ENCODE measurements at regions not wholly inside any gene's neighbourhood (a gene's known extent, or its start where the extent isn't known, plus 50 kb on each side); places are given as distances from the start of the nearest gene placed in this dataset.

DNA sequence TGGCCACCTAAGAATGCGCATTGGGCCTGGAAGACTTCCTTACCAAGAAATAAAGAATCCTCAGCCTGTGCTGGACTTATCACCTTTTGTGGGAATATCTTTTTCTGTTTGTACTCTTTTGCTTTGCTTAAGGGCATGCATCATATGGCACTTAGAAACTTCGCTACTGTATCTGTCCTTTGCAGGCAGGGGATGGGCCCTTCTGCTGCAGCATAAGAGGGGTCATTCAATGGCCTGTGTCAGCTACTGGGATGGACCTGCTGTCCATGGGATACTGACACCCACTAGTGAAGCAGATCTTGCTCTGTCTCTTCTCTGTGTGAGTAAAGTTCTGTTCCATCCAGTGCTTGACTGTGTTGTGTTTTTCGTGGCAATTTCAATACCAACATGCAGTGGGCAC is 239.0 kb upstream of the JUN start:
- H3K27me3 ChIP-seq (ENCODE audit: low read depth, low read length), result no peaks in the 10 kb centered on the region
- H3K36me3 ChIP-seq (ENCODE audit: control insufficient read depth in 1 of 2, insufficient read depth in 2 of 2, low read length in 2 of 2), result no peaks in the 10 kb centered on the region
- no peak overlapping the region for H3K27ac ChIP-seq (ENCODE audit: low read length)
- H3K9me3 ChIP-seq (ENCODE audit: control insufficient read depth in 1 of 2, low read length in 2 of 2), result no peaks in the 10 kb centered on the region
- H3K4me1 ChIP-seq (ENCODE audit: control insufficient read depth in 1 of 2, insufficient read depth in 2 of 2, low read length in 2 of 2), result peaks cover 0 to 11% of the 10 kb centered on the region in 2 donors
- H3K4me3 ChIP-seq (ENCODE audit: low read depth in 1 of 2, low read length in 2 of 2), result no peak overlapping the region

DNA sequence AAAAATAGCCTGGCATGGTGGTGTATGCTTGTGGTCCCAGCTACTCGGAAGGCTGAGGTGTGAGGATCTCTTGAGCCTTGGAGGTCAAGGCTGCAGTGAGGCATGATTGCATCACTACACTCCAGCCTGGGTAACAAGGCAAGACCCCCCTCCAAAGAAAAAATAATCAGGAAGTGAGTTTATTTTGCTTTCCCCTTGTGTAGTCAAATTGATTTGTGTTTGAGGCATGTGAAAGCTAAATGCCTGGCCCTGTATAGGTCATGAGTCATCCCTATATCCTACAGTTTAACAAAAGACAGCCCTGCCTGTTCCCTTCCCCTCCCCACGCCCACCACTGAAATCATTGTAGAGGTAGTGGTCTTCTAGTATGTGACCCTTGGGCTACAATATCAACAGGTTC is 241.4 kb upstream of the JUN start:
- Histone ChIP-seq H3K4me3 (ENCODE audit: low read depth in 1 of 2, low read length in 2 of 2) (no peak overlapping the region), H3K9me3 (ENCODE audit: control insufficient read depth in 1 of 2, low read length in 2 of 2) (no peaks in the 10 kb centered on the region), H3K27me3 (ENCODE audit: low read depth, low read length) (no peaks in the 10 kb centered on the region), H3K4me1 (ENCODE audit: control insufficient read depth in 1 of 2, insufficient read depth in 2 of 2, low read length in 2 of 2) (peaks cover 0 to 5% of the 10 kb centered on the region in 2 donors), H3K27ac (ENCODE audit: low read length) (no peak overlapping the region), H3K36me3 (ENCODE audit: control insufficient read depth in 1 of 2, insufficient read depth in 2 of 2, low read length in 2 of 2) (no peaks in the 10 kb centered on the region)

DNA sequence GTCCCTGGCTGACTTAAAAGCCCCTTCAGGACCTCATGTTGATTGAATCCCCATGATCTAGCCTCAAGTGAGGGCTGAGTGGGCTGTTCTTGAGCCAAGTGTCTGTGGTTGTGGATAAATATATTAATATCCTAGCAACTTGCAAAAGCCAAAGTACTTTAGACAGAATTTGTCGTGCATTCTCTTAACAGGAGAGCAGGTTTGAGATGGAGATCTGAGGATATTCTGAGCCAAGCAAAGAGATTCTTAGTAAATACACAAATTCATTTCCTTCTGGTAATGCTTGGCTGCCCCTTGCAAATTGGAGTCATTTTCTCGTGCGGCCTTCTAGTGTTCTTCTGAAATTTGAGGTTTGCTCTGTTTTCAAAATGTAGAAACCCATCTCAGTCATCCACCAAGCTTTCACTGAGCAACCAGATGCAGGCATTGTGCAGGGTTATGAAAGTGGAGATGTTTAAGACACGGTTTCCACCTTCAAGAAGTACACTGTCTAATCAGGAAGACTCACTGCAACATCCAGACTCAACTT is 242.1 kb upstream of the JUN start:
- Histone ChIP-seq H3K36me3 (ENCODE audit: control insufficient read depth in 1 of 2, insufficient read depth in 2 of 2, low read length in 2 of 2) (no peaks in the 10 kb centered on the region), H3K4me3 (ENCODE audit: low read depth in 1 of 2, low read length in 2 of 2) (no peak overlapping the region), H3K9me3 (ENCODE audit: control insufficient read depth in 1 of 2, low read length in 2 of 2) (no peaks in the 10 kb centered on the region), H3K27ac (ENCODE audit: low read length) (no peak overlapping the region), H3K27me3 (ENCODE audit: low read depth, low read length) (no peaks in the 10 kb centered on the region), H3K4me1 (ENCODE audit: control insufficient read depth in 1 of 2, insufficient read depth in 2 of 2, low read length in 2 of 2) (no peaks in the 10 kb centered on the region)

DNA sequence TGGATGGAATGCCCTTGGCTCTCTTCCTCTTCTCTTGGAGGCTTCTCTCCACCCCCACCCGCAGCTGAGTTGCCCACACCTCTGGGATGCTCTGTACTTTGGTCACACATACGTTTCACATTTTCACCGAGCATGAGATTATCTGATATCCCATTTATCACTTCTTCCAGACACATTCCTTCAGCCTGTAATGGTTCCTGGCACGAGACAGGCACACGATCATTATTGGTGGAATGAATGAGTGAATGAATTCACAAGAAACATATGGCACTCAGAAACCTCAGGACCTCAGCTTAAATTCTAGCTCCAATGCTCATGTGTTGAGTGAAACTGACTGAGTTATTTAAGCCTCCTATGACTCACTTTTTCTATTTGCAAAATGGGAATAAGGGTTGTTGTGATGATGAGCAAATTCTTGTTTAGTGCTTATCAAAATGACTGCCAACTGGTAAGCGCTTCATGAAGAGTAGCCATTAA is 242.7 kb upstream of the JUN start:
- Histone ChIP-seq H3K27me3 (ENCODE audit: low read depth, low read length) (no peaks in the 10 kb centered on the region), H3K4me1 (ENCODE audit: control insufficient read depth in 1 of 2, insufficient read depth in 2 of 2, low read length in 2 of 2) (no peaks in the 10 kb centered on the region), H3K36me3 (ENCODE audit: control insufficient read depth in 1 of 2, insufficient read depth in 2 of 2, low read length in 2 of 2) (no peaks in the 10 kb centered on the region), H3K27ac (ENCODE audit: low read length) (no peak overlapping the region), H3K4me3 (ENCODE audit: low read depth in 1 of 2, low read length in 2 of 2) (no peak overlapping the region), H3K9me3 (ENCODE audit: control insufficient read depth in 1 of 2, low read length in 2 of 2) (no peaks in the 10 kb centered on the region)

DNA sequence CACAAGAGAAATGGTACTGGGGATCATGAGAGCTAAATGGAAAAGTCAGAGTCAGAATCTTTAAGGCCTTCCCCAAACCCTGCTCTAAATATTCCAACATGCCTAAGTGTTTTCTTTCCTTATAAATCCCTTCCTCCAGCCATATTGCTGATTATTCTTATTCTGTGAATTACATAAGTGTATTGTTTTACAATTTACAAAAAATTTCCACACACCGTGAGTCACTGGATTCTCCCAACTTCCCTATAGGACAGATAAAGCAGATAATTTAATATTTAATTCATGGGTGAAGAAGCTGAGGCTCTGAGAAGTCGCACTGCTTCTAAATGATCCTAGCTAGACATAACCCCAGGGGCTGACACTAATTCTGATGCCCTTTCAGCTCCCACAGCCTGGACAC is 243.3 kb upstream of the JUN start:
- no peak overlapping the region for H3K27ac ChIP-seq (ENCODE audit: low read length)
- H3K27me3 ChIP-seq (ENCODE audit: low read depth, low read length), result no peaks in the 10 kb centered on the region
- H3K4me1 ChIP-seq (ENCODE audit: control insufficient read depth in 1 of 2, insufficient read depth in 2 of 2, low read length in 2 of 2), result no peaks in the 10 kb centered on the region
- no peak overlapping the region for H3K4me3 ChIP-seq (ENCODE audit: low read depth in 1 of 2, low read length in 2 of 2)
- no peaks in the 10 kb centered on the region for H3K36me3 ChIP-seq (ENCODE audit: control insufficient read depth in 1 of 2, insufficient read depth in 2 of 2, low read length in 2 of 2)
- no peaks in the 10 kb centered on the region for H3K9me3 ChIP-seq (ENCODE audit: control insufficient read depth in 1 of 2, low read length in 2 of 2)

DNA sequence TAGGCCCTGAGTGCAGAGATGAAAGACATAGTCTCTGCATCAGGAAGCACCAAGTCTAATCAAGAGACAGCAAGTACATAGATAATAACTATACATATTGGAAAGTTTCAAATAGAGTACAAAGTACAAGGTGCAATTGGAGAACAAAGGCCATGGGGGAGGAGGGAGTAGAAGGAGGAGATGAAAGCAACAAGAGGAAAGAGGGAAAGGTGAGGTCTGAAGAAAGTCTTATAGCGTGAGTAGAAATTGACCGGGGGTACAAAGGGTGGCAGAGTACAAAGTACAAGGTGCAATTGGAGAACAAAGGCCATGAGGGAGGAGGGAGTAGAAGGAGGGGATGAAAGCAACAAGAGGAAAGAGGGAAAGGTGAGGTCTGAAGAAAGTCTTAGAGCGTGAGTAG is 244.2 kb upstream of the JUN start:
- H3K4me3 ChIP-seq (ENCODE audit: low read depth in 1 of 2, low read length in 2 of 2), result no peak overlapping the region
- H3K36me3 ChIP-seq (ENCODE audit: control insufficient read depth in 1 of 2, insufficient read depth in 2 of 2, low read length in 2 of 2), result no peaks in the 10 kb centered on the region
- H3K9me3 ChIP-seq (ENCODE audit: control insufficient read depth in 1 of 2, low read length in 2 of 2), result no peaks in the 10 kb centered on the region
- no peaks in the 10 kb centered on the region for H3K27me3 ChIP-seq (ENCODE audit: low read depth, low read length)
- no peak overlapping the region for H3K27ac ChIP-seq (ENCODE audit: low read length)
- H3K4me1 ChIP-seq (ENCODE audit: control insufficient read depth in 1 of 2, insufficient read depth in 2 of 2, low read length in 2 of 2), result no peaks in the 10 kb centered on the region

DNA sequence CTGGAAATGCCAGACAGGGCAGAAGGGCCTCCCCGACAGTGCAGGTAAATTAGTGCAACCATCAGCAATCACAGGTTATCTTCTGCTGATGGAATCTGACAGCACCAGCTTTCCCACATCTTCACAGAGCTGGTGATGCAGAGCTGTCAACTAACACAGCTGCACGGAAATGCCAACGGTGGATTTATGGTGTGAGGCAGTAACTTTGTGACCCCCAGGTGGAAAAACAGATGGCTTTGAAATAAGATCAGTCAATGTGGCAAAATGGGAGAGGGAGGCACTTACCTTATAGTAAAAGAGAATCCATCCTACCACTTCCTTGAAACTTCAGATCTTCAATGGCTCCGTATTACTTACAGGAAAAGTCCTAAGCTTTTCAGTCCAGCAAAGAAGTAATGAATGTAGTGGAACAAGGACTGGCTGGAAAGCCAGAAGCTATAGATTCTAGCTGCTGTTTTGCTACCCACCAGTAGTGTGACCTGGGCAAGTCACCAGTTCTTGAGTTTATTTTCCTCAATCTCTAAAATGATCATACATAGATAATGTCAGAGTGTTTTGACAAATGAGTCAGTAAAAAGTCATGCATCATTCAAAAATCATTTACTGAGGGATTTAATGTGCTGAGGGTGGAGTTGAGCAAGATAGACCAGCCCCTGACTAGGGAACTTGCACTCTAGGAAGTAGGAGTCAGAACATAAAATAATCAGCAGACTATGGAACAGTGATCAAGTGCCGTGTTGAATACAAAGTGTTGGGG is 245.7 kb upstream of the JUN start:
- H3K9me3 ChIP-seq (ENCODE audit: control insufficient read depth in 1 of 2, low read length in 2 of 2), result no peaks in the 10 kb centered on the region
- no peak overlapping the region for H3K27ac ChIP-seq (ENCODE audit: low read length)
- no peaks in the 10 kb centered on the region for H3K36me3 ChIP-seq (ENCODE audit: control insufficient read depth in 1 of 2, insufficient read depth in 2 of 2, low read length in 2 of 2)
- H3K27me3 ChIP-seq (ENCODE audit: low read depth, low read length), result no peaks in the 10 kb centered on the region
- no peaks in the 10 kb centered on the region for H3K4me1 ChIP-seq (ENCODE audit: control insufficient read depth in 1 of 2, insufficient read depth in 2 of 2, low read length in 2 of 2)
- H3K4me3 ChIP-seq (ENCODE audit: low read depth in 1 of 2, low read length in 2 of 2), result no peak overlapping the region

DNA sequence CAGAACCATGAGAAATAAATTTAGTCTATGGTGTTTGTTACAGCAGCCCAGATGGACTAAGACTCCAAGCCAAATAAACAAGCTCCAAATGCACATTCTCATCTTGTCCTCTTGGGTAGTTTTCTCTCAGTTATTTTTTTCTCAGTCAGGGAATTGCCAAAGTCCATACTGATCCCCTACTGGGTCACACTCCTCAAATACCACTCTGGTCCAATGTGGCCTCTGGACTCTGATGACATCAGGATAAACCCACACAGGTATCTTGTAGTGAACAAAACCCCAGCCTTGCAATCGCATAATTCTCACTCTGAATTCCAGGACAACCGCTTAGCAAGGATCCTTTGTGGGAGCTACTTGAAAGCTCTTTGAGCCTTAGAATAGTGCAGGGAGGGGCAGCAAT is 248.4 kb upstream of the JUN start:
- Histone ChIP-seq H3K27ac (ENCODE audit: low read length) (no peak overlapping the region), H3K36me3 (ENCODE audit: control insufficient read depth in 1 of 2, insufficient read depth in 2 of 2, low read length in 2 of 2) (no peaks in the 10 kb centered on the region), H3K27me3 (ENCODE audit: low read depth, low read length) (no peaks in the 10 kb centered on the region), H3K9me3 (ENCODE audit: control insufficient read depth in 1 of 2, low read length in 2 of 2) (no peaks in the 10 kb centered on the region), H3K4me1 (ENCODE audit: control insufficient read depth in 1 of 2, insufficient read depth in 2 of 2, low read length in 2 of 2) (no peaks in the 10 kb centered on the region), H3K4me3 (ENCODE audit: low read depth in 1 of 2, low read length in 2 of 2) (no peak overlapping the region)

DNA sequence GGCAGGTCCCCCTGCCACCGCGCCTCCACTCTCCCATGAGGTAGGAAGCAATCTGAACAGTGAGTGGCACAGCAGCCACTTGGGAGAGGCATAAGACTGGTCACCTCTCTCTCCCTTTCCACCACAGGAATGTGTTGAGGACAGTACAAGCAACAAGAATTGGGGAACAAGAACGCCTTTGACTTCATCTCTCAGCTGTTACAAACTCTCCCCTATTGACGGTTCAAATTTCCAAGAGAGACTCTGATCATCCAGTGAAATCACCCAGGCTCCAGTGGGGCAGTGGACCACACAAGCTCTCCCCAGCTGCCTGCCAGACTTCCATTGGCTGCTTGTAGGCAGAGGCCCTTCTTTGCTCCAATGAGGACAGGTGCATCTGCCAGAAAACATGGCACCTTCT is 249.9 kb upstream of the JUN start:
- no peaks in the 10 kb centered on the region for H3K9me3 ChIP-seq (ENCODE audit: control insufficient read depth in 1 of 2, low read length in 2 of 2)
- H3K4me1 ChIP-seq (ENCODE audit: control insufficient read depth in 1 of 2, insufficient read depth in 2 of 2, low read length in 2 of 2), result no peaks in the 10 kb centered on the region
- no peak overlapping the region for H3K27ac ChIP-seq (ENCODE audit: low read length)
- no peak overlapping the region for H3K4me3 ChIP-seq (ENCODE audit: low read depth in 1 of 2, low read length in 2 of 2)
- no peaks in the 10 kb centered on the region for H3K36me3 ChIP-seq (ENCODE audit: control insufficient read depth in 1 of 2, insufficient read depth in 2 of 2, low read length in 2 of 2)
- no peaks in the 10 kb centered on the region for H3K27me3 ChIP-seq (ENCODE audit: low read depth, low read length)

DNA sequence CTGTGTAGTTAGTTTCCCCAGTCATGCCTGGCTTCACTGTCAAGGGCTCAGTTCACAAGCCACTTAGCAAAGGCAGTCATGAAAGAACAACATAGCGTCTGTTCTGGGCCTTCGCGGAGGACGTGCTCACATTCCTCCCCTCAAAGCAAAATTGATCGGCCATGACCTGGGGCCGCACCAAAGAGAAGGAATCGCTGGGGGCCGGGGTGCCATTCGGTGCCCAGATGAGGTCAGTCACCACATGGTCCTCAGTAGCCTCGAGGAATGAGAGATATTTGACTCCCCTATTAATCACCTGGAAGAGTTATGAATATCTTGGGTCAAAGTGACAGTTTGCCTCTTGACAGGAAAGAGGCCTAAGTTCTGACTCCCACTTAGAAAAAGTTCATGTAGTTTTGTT is 251.1 kb upstream of the JUN start:
- no peaks in the 10 kb centered on the region for H3K9me3 ChIP-seq (ENCODE audit: control insufficient read depth in 1 of 2, low read length in 2 of 2)
- no peaks in the 10 kb centered on the region for H3K4me1 ChIP-seq (ENCODE audit: control insufficient read depth in 1 of 2, insufficient read depth in 2 of 2, low read length in 2 of 2)
- H3K36me3 ChIP-seq (ENCODE audit: control insufficient read depth in 1 of 2, insufficient read depth in 2 of 2, low read length in 2 of 2), result no peaks in the 10 kb centered on the region
- H3K27ac ChIP-seq (ENCODE audit: low read length), result no peak overlapping the region
- no peak overlapping the region for H3K4me3 ChIP-seq (ENCODE audit: low read depth in 1 of 2, low read length in 2 of 2)
- H3K27me3 ChIP-seq (ENCODE audit: low read depth, low read length), result no peaks in the 10 kb centered on the region

DNA sequence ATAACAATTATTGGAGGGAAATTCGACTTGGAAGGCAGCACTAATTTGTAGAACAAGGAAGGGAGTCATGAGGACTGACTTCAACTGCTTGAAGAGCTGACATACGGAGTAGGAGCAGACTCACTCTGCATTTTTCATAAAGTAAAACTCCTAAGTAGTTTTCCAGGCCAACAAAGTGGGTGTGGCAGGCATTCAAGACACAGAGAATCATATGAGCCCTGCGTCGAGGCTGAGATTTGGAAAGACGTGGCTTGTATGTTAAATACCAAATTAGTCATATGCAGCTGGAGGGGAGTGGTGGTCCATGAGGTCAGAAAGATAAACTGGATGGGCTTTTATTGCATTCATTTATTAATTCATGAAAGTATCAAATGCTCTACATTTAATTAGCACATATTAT is 255.7 kb upstream of the JUN start:
- Histone ChIP-seq H3K27ac (ENCODE audit: low read length) (no peak overlapping the region), H3K4me1 (ENCODE audit: control insufficient read depth in 1 of 2, insufficient read depth in 2 of 2, low read length in 2 of 2) (peaks cover 0 to 11% of the 10 kb centered on the region in 2 donors)

DNA sequence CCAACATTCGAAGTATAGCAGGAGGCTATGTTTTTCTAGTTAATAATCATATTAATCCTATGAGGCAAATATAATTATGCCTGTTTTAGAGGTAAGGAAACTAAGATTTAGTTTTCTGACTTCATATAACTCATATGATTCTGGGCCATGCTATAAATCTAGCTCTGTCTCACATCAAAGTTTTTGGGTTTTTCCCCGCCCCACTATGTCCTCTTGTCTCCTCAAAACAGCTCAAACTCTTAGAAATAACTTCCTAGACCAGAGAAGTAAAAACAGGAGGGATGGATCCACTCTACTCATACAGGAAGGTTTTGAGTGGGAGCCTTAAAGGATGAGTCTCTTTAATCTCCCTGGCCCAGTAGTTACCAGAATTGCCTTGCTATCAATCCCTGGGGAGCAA is 256.4 kb upstream of the FGGY start:
- Histone ChIP-seq H3K4me3 (ENCODE audit: low read depth in 1 of 2, low read length in 2 of 2) (no peak overlapping the region), H3K36me3 (ENCODE audit: control insufficient read depth in 1 of 2, insufficient read depth in 2 of 2, low read length in 2 of 2) (no peaks in the 10 kb centered on the region), H3K27ac (ENCODE audit: low read length) (no peak overlapping the region), H3K9me3 (ENCODE audit: control insufficient read depth in 1 of 2, low read length in 2 of 2) (no peaks in the 10 kb centered on the region), H3K4me1 (ENCODE audit: control insufficient read depth in 1 of 2, insufficient read depth in 2 of 2, low read length in 2 of 2) (peaks cover 0 to 12% of the 10 kb centered on the region in 2 donors), H3K27me3 (ENCODE audit: low read depth, low read length) (no peaks in the 10 kb centered on the region)

More for the DNA sequence above, 255.7 kb upstream of the JUN start:
- H3K4me3 ChIP-seq (ENCODE audit: low read depth in 1 of 2, low read length in 2 of 2), result no peak overlapping the region
- H3K27me3 ChIP-seq (ENCODE audit: low read depth, low read length), result no peaks in the 10 kb centered on the region
- H3K9me3 ChIP-seq (ENCODE audit: control insufficient read depth in 1 of 2, low read length in 2 of 2), result no peaks in the 10 kb centered on the region
- no peaks in the 10 kb centered on the region for H3K36me3 ChIP-seq (ENCODE audit: control insufficient read depth in 1 of 2, insufficient read depth in 2 of 2, low read length in 2 of 2)

Measured in muscle layer of duodenum (tissue), 2 donors.